CD14-positive monocyte (primary cell): ENCODE measurements at regions not wholly inside any gene's neighbourhood (a gene's known extent, or its start where the extent isn't known, plus 50 kb on each side); places are given as distances from the start of the nearest gene placed in this dataset.

Experiments
- DNase-seq, 3 donors: peaks; one replicate each; pipeline ENCODE4 v3.0.0-alpha.2; 2011 to 2022
- H2AFZ ChIP-seq: 2 replicates; pipeline ENCODE4 v1.6.0; 2012; ENCODE audit warnings: mild to moderate bottlenecking, low read depth, low read length, inconsistent platforms; ENCODE audit not compliant: insufficient read depth, poor library complexity, severe bottlenecking
- H3K27ac ChIP-seq, 2 donors: 1 replicate in 1 of 2; 2 replicates in 1 of 2; pipeline ENCODE4 v1.5.1; 2012 to 2013; ENCODE audit warnings: low read length in 2 of 2, control low read depth in 1 of 2, inconsistent platforms in 1 of 2, low read depth in 1 of 2, mild to moderate bottlenecking in 1 of 2
- H3K27me3 ChIP-seq, 2 donors: one replicate each; pipeline versions ENCODE4 v1.6.0 to v1.6.1; 2011 to 2013; ENCODE audit warnings: low read length in 2 of 2; ENCODE audit not compliant: control insufficient read depth in 2 of 2, insufficient read depth in 2 of 2
- H3K36me3 ChIP-seq, 2 donors: replicated peaks in 1 of 2; 1 replicate in 1 of 2; 2 replicates in 1 of 2; pipeline versions ENCODE4 v1.5.1 to v1.6.1; 2012 to 2013; ENCODE audit warnings: low read length in 2 of 2, control low read depth in 1 of 2, inconsistent platforms in 1 of 2, mild to moderate bottlenecking in 1 of 2; ENCODE audit not compliant: insufficient read depth in 2 of 2, control insufficient read depth in 1 of 2
- H3K4me1 ChIP-seq, 2 donors: 1 replicate in 1 of 2; 2 replicates in 1 of 2; pipeline versions ENCODE4 v1.5.1 to v1.6.1; 2012 to 2013; ENCODE audit warnings: low read length in 2 of 2, control low read depth in 1 of 2, inconsistent platforms in 1 of 2, mild to moderate bottlenecking in 1 of 2, moderate library complexity in 1 of 2; ENCODE audit not compliant: insufficient read depth in 2 of 2, control insufficient read depth in 1 of 2
- H3K4me2 ChIP-seq: replicated peaks from 2 replicates; pipeline ENCODE3; 2012; ENCODE audit warnings: low read length, moderate library complexity, mild to moderate bottlenecking; ENCODE audit not compliant: poor library complexity, severe bottlenecking; ENCODE audit errors: extremely low read depth
- H3K4me3 ChIP-seq, 3 experiments: fragments of 200-600 bp in 1 of 3; sonication (generic) in 1 of 3; replicated peaks in 1 of 3; 1 replicate in 2 of 3; 2 replicates in 1 of 3; pipeline ENCODE4 v1.5.1; 2011 to 2013; ENCODE audit warnings: low read length in 3 of 3, mild to moderate bottlenecking in 3 of 3, control low read depth in 2 of 3, low read depth in 2 of 3, inconsistent platforms in 1 of 3, moderate library complexity in 1 of 3
- H3K79me2 ChIP-seq: 2 replicates; pipeline ENCODE4 v1.6.0; 2012; ENCODE audit warnings: mild to moderate bottlenecking, control low read depth, inconsistent platforms, low read length, moderate library complexity; ENCODE audit not compliant: insufficient read depth
- H3K9ac ChIP-seq: 2 replicates; pipeline ENCODE4 v1.6.0; 2017; ENCODE audit warnings: low read length, mild to moderate bottlenecking; ENCODE audit not compliant: insufficient read depth, poor library complexity, severe bottlenecking
- H3K9me3 ChIP-seq, 2 donors: replicated peaks in 1 of 2; 1 replicate in 1 of 2; 2 replicates in 1 of 2; pipeline versions ENCODE4 v1.5.1 to v1.6.1; 2012 to 2013; ENCODE audit warnings: low read length in 2 of 2, control low read depth in 1 of 2; ENCODE audit not compliant: control insufficient read depth in 1 of 2, insufficient read depth in 1 of 2
- H4K20me1 ChIP-seq: 2 replicates; pipeline ENCODE4 v1.6.0; 2012; ENCODE audit warnings: mild to moderate bottlenecking, low read length, control low read depth, moderate library complexity; ENCODE audit not compliant: insufficient read depth
- H3K27ac Mint-ChIP-seq, 7 donors: one replicate each; pipeline ENCODE4 v1.8.0; 2020; ENCODE audit warnings: mild to moderate bottlenecking in 7 of 7, mixed read lengths in 7 of 7, moderate library complexity in 6 of 7, inconsistent platforms in 2 of 7
- H3K27me3 Mint-ChIP-seq, 3 donors: one replicate each; pipeline ENCODE4 v1.8.0; 2021 to 2022; ENCODE audit warnings: low read depth in 3 of 3, mild to moderate bottlenecking in 3 of 3, mixed read lengths in 3 of 3, moderate library complexity in 3 of 3, inconsistent platforms in 1 of 3
- H3K36me3 Mint-ChIP-seq, 2 donors: one replicate each; pipeline ENCODE4 v1.8.0; 2020; ENCODE audit warnings: mixed read lengths in 2 of 2, inconsistent platforms in 1 of 2, mild to moderate bottlenecking in 1 of 2
- H3K4me1 Mint-ChIP-seq: one replicate; pipeline ENCODE4 v1.8.0; 2020; ENCODE audit warnings: mild to moderate bottlenecking, mixed read lengths
- H3K4me3 Mint-ChIP-seq, 2 donors: one replicate each; pipeline ENCODE4 v1.8.0; 2020; ENCODE audit warnings: mild to moderate bottlenecking in 2 of 2, mixed read lengths in 2 of 2, moderate library complexity in 1 of 2
- H3K9me3 Mint-ChIP-seq, 7 donors: one replicate each; pipeline ENCODE4 v1.8.0; 2020 to 2022; ENCODE audit warnings: mixed read lengths in 7 of 7, mild to moderate bottlenecking in 6 of 7, moderate library complexity in 6 of 7, inconsistent platforms in 2 of 7
- WGBS: methylation state at CpG from one replicate; pipeline ENCODE4 v1.1.5; 2013; ENCODE audit warnings: missing lambda C conversion rate; ENCODE audit not compliant: insufficient coverage; 5-methylcytosine and 5-hydroxymethylcytosine counted together
- intact Hi-C, 2 donors: fragments of 100-400 bp; cut with micrococcal nuclease; formaldehyde crosslinking; loops; one replicate each; pipeline versions ENCODE4 v1.15.0 to v1.15.1; 2023
- TF ChIP-seq, protein P1 (sequence below): fragments of 200-600 bp; IDR thresholded peaks from one replicate; pipeline ENCODE4 v1.8.0; 2022; ENCODE audit warnings: antibody characterized with exemption, mild to moderate bottlenecking

DNA sequence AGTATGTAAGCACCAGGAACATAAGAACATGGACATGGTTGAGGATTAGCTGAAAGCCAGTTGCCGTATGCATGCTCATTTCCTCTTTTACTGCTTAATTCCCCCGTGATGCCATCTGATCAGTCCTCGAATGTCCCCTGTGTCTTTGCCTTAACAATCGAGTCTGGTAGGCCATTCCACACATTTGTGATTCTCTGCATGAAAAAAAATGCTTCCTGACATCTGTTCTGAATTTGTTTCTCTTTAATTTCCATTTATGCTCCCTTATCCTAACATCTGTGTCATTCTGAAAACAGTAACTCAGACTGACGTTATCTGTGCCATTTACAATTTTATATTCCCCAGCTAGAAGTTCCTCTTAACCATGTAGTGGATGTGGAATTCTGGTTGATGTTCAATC lies 158.2 kb upstream of the TOX3 start:
- H3K9me3 ChIP-seq = no peaks in the 10 kb centered on the region
- 86% methylated on average over 4 of the region's 5 CpGs for WGBS
- no peaks in the 10 kb centered on the region for H4K20me1 ChIP-seq
- H3K36me3 ChIP-seq = no peaks in the 10 kb centered on the region
- H2AFZ ChIP-seq = no peak overlapping the region
- peaks cover 0 to 12% (median 3%) of the 10 kb centered on the region in 7 donors for H3K9me3 Mint-ChIP-seq
- intact Hi-C loops = no loop called here
- no peaks in the 10 kb centered on the region for H3K4me1 Mint-ChIP-seq
- no peak overlapping the region for H3K27ac ChIP-seq
- no peak overlapping the region for H3K4me2 ChIP-seq
- peaks cover 2 to 7% (median 3%) of the 10 kb centered on the region in 3 donors for H3K27me3 Mint-ChIP-seq
- no peak overlapping the region for H3K4me3 ChIP-seq
- H3K36me3 Mint-ChIP-seq = no peaks in the 10 kb centered on the region
- no peak overlapping the region for H3K9ac ChIP-seq
- no peak overlapping the region for H3K4me3 Mint-ChIP-seq
- no peaks in the 10 kb centered on the region for H3K79me2 ChIP-seq
- TF ChIP-seq, protein P1, sequence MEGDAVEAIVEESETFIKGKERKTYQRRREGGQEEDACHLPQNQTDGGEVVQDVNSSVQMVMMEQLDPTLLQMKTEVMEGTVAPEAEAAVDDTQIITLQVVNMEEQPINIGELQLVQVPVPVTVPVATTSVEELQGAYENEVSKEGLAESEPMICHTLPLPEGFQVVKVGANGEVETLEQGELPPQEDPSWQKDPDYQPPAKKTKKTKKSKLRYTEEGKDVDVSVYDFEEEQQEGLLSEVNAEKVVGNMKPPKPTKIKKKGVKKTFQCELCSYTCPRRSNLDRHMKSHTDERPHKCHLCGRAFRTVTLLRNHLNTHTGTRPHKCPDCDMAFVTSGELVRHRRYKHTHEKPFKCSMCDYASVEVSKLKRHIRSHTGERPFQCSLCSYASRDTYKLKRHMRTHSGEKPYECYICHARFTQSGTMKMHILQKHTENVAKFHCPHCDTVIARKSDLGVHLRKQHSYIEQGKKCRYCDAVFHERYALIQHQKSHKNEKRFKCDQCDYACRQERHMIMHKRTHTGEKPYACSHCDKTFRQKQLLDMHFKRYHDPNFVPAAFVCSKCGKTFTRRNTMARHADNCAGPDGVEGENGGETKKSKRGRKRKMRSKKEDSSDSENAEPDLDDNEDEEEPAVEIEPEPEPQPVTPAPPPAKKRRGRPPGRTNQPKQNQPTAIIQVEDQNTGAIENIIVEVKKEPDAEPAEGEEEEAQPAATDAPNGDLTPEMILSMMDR = no peak
- H3K27ac Mint-ChIP-seq = no peak overlapping the region
- no peak for DNase-seq
- peaks cover 0 to 3% of the 10 kb centered on the region in 2 donors for H3K27me3 ChIP-seq
- H3K4me1 ChIP-seq = no peaks in the 10 kb centered on the region

DNA sequence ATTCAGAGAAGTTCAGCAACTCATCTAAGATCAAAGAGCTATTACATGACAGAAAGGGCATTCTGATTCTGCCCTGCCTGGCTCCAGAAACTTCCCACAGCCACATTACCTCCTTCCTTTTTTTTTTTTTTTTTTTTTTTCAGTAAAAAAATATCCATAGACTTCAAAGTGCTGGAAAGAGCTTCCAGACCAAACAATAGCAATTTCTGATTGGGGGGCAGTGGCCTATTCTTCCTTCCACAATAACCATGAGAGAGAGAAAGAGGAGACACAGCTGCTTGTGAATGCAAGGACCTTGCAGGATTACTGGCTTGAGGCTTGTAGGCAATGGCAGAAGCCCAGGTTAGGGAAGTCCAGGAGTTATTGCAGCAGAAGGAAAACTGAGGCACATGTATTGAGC lies 151.0 kb upstream of the TOX3 start:
- H3K9me3 ChIP-seq = peaks cover 2 to 10% of the 10 kb centered on the region in 2 donors
- H3K36me3 Mint-ChIP-seq = no peaks in the 10 kb centered on the region
- H2AFZ ChIP-seq = no peak overlapping the region
- TF ChIP-seq, protein P1 = no peak
- H3K4me3 Mint-ChIP-seq = no peak overlapping the region
- H3K9me3 Mint-ChIP-seq = peaks cover 3 to 21% (median 8%) of the 10 kb centered on the region in 7 donors
- H3K27me3 Mint-ChIP-seq = no peaks in the 10 kb centered on the region
- intact Hi-C loops = no loop called here
- no peaks in the 10 kb centered on the region for H3K27me3 ChIP-seq
- no peak overlapping the region for H3K27ac ChIP-seq
- no peak overlapping the region for H3K4me3 ChIP-seq
- H3K4me2 ChIP-seq = no peak overlapping the region
- H3K27ac Mint-ChIP-seq = no peak overlapping the region
- no peak for DNase-seq
- H3K4me1 Mint-ChIP-seq = no peaks in the 10 kb centered on the region
- H3K36me3 ChIP-seq = no peaks in the 10 kb centered on the region
- no peak overlapping the region for H3K9ac ChIP-seq
- H4K20me1 ChIP-seq = no peaks in the 10 kb centered on the region
- no peaks in the 10 kb centered on the region for H3K79me2 ChIP-seq
- H3K4me1 ChIP-seq = no peaks in the 10 kb centered on the region
